ENCODE measurements at regions not wholly inside any gene's neighbourhood (a gene's known extent, or its start where the extent isn't known, plus 50 kb on each side); places are given as distances from the start of the nearest gene placed in this dataset.

GRCh38 chr9:87810679-87811178 lies 71.9 kb upstream of the SPATA31E1 start (continued):
- peak in 1 of 3 experiments; percentile 69; a peak in 1 of 6 replicates for TF ChIP-seq ZBTB11 (CRISPR knock-in tag; IDR thresholded peaks at IDR 0.05)
- no peak for TF ChIP-seq HMG20A (CRISPR knock-in tag; conservative IDR thresholded peaks at IDR 0.05)
- peak; percentile 84; the same call in 1 of the 2 replicates for TF ChIP-seq CC2D1A (IDR thresholded peaks at IDR 0.05)
- TF ChIP-seq HMBOX1 (IDR thresholded peaks at IDR 0.05): no peak
- no peak for TF ChIP-seq HLTF (IDR thresholded peaks at IDR 0.05)
- no peak for TF ChIP-seq TGIF2 (CRISPR knock-in tag; IDR thresholded peaks at IDR 0.05)
- peak in 1 of 2 experiments; percentile 81; a peak in 2 of 4 replicates for TF ChIP-seq ZMIZ1 (IDR thresholded peaks at IDR 0.05; ENCODE audit: low read depth in 2 of 2, low read length in 2 of 2)
- peak; percentile 57; the same call in 1 of the 2 replicates for TF ChIP-seq CREB3L1 (IDR thresholded peaks at IDR 0.05; ENCODE audit: borderline replicate concordance, low read depth)
- TF ChIP-seq ZFPM2 (CRISPR knock-in tag; IDR thresholded peaks at IDR 0.05): no peak
- no peak for TF ChIP-seq ESRRB (CRISPR knock-in tag; IDR thresholded peaks at IDR 0.05; ENCODE audit: borderline replicate concordance)
- no peak for TF ChIP-seq ZNF512 (tag; IDR thresholded peaks at IDR 0.05)
- no peak for TF ChIP-seq TAF7 (tag; IDR thresholded peaks at IDR 0.05)
- peak; percentile 19 to 23; a peak in 1 of 4 replicates for TF ChIP-seq RAD21 (CRISPR knock-in tag; conservative IDR thresholded peaks at IDR 0.05 in 1 of 2, IDR thresholded peaks at IDR 0.05 in 1 of 2)
- TF ChIP-seq RBM17 (IDR thresholded peaks at IDR 0.05; ENCODE audit: borderline replicate concordance, low read depth, low read length): no peak
- TF ChIP-seq TAF1 (IDR thresholded peaks at IDR 0.05; ENCODE audit: control insufficient read depth, extremely low read depth, insufficient read depth, low read length, severe bottlenecking): no peak
